Stimulated activated CD4-positive, alpha-beta T cell treated with anti-CD3 and anti-CD28 coated beads, TNF-alpha, amount 100 ng/mL, for 24 hours (primary cell): ENCODE measurements at regions not wholly inside any gene's neighbourhood (a gene's known extent, or its start where the extent isn't known, plus 50 kb on each side); places are given as distances from the start of the nearest gene placed in this dataset.

ENCODE experiments used
- DNase-seq, 3 experiments: peaks; one replicate each; pipeline ENCODE4 v3.0.0-alpha.2; 2020; ENCODE audit warnings: low read depth in 3 of 3

DNA sequence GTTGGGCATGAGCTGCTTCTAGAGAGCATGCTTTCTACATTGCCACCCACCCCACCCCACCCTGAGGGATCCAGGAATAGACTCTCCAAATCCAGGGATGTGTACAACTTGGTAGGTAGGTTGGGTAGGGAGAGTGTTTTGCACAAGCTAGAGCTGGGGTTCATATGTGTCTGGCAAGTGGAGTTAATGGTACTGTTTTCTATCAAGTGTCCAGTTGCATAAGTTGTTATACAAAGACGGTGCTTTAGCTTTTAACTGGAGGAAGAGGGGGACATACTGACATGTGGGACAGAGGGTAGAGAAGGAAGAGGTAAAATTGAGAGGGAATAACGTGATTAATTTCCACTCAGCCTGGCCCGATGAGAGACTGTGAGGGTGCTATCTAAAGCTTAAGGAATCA is 51.0 kb upstream of the TNC start:
- DNase-seq: no peak

DNA sequence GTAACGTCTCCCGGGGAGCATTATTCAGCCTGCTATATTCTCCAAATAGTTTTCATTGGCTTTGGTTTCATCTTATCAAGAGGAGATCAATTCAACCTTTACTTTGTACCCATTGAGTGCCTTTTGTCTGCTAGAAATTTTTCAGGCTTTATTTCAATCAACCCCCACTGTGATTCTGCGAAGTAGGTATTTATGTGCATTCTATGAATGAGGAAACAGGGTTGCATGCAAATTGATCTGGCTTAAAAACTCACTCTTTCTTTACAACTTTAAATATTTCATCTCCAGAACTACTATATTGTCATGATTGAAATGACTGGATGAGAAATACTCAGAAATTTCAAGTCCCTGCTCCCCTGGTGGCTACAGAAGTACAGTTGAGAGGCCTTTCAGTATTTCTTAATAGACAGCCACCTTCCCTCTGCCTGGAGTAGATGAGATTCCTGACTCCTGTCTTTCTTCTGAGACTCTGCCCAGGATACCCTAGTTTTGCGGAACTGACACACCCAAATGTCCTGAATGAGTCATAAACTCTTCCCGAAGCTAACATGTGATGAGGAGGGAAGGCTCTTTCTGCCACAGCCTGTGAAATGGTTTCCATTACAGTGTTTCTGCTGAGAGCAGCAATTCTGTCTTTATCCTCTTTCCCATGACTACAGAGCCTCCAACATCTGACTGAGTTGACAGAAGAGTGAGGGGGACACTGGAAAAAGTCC is 52.6 kb upstream of the TNC start:
- DNase-seq: no peak

DNA sequence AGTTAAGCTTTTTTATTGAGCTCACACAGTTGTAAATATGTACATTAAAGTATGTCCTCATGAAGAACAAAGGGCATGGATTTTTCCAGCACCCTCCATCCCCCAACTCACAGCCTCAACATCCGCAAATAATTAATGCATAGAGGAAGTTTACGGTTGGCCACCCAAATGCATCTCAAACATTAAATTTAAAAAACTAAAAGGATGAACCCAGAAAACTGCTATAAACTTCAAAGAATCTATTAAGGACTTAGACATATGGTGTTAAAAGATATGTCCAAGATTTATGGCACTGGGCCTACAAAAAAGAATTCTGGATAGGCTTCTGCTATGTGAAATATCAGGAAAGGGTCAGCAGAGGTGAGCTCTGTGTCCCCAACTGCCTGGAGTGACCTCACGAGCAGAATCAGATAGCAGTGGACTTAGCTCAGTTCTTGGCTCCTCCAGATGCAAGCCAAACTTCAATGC is 54.0 kb upstream of the TNC start:
- DNase-seq: no peak

DNA sequence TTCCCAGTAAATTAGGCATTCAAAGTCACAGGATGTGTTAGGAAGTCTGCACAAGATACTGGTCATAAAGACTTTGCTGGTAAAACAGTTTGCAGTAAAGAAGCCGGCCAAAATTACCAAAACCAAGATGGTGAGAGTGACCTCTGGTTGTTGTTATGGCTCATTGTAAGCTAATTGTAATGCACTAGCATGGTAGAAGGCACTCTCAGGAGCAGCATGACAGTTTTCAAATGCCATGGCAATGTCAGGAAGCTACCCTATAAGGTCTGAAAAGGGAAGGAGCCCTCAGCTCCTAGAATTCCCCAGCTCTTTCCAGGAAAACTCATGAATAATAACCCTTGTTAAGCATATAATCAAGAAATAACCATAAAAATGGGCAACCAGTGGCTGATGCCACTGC is 64.3 kb upstream of the TNC start:
- no peak for DNase-seq

DNA sequence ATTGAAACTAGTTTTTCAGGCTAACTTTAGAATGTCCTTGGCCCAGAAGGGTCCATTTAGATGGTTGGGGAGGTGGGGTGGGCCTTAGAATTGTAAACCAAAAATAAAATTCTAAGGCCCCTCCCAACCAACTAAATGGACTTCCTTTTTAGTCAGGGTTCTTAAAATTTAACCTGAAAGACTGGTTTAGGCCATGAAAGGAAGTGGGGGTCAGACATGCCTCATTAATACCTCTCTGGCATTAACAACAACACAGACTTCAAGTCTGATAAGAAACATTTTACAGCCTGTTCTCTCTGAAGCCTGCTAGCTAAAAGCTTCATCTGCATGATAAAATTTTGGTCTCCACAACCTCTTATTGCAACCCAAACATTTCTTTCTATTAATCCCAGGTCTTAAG is 65.5 kb upstream of the TNC start:
- no peak for DNase-seq

DNA sequence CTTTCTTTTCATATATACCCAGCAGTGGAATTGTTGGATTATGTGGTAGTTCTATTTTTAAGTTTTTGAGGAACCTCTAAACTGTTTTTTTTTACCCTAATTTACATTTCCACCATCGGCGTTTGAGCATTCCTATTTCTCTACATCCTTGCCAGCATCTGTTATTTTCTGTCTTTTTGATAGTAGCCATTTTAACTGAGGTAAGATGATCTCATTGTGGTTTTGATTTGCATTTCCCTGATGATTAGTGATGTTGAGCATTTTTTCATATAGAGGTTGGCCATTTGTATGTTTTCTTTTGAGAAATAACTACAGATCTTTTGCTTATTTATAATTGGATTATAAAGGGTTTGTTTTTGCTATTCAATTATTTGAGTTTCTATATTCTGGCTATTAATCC is 71.7 kb upstream of the TNC start:
- DNase-seq: no peak

DNA sequence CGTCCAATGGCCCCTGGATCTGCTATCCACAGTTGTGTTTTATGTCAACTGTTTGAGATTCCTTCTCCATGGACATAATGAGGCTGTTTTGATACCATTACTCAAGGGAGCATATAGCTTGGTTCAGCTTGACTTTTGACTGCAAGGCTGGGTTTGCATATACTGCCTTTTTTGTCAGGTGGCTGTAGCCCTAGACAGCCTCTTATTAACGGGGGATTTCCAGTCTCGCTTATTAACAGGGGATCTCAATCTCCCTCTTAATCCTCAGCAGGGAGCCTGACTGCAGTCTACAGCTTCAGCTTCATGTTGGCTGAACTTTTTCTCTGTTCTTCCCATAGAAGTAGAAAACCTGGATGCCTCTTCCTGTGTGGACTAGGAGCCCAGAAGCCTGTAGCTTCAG is 73.7 kb upstream of the TNC start:
- DNase-seq: no peak

DNA sequence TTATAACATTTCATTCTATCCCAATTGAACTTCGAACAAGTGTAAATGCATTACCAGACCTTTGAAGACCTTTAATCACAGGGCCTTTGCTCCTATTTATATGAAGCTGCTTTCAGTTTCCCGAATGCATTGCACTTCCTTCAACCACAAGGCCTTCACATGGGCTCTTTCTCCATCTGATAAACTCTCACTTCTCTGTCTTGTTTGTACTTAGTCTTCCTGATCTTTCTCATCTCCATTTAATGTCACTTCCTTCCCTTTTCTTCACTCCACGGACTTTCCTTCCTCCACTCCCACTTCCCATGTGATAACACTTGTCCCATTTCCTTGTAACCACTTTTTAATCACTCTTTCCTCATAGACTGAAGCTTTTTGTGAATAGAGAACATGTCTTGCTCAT is 74.3 kb upstream of the TNC start:
- no peak for DNase-seq

DNA sequence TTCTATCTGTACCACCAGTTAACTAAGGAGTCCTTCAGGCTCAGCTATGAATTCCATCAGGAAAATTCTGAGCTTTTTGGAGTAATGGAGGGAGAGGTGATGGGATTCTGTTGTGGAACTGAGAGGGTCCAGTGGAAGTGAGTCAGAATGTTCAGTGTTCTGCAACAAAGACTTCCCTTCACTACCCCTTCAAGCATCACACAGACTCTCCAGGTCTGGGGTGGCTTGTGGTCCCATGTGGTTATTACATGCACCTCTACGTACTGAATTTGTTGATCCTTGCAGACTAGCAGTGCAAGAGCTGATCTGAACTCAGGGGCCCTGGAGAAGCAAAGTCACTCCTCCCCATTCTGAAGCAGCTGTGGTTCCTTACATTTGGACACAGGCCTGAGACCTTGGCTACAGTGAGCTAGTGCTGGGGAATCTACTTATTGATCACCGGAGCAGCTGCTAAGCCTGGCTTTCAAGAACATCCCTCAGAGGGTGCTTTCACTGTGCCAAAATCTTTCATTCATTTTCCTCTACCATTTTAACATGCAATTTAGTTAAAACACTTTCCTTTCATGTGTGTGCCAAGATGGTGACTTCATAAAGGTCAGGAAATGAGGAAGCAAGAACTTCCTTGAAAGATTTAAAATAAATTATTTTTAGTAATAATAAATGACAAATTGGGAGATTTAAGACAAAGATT is 75.0 kb upstream of the TNC start:
- DNase-seq: no peak

DNA sequence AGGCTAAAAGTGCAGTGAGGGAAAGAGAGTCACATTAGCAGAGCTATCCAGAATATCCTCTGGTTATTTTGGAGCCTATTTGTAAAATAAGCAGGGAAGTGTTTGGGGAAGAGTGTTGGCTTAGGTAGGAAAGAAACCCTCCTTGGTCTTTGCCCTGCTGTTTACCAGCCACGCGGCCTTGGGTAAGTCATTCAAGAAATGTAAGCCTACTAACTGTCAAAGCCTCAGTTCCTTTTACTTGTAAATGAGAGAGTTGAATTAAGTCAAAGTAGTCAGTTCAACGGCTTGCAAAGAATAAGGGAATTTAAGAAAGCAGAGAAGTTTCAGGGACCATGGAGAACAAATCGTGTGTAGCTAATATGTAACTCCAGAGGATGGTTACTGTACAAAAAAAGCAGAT is 75.8 kb upstream of the TNC start:
- DNase-seq: no peak

DNA sequence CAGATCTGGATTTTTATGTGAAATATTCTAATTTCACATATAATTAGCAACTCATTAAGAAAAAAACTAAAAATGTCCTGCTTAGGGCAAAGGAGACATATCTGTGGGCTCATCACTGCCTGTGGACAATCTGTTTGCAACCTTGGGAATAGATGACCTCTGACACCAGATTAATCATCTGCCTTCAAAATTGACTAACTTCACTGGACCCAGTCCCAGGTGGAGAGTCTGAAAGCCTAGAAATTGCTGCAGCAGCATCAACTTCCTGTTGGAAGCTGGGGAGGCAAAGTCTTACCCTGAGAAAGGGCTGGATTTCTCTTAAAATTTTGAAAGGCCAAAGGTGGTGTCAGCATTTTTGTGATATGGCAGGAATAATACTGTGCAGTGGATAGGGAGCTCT is 76.3 kb upstream of the TNC start:
- DNase-seq: no peak

DNA sequence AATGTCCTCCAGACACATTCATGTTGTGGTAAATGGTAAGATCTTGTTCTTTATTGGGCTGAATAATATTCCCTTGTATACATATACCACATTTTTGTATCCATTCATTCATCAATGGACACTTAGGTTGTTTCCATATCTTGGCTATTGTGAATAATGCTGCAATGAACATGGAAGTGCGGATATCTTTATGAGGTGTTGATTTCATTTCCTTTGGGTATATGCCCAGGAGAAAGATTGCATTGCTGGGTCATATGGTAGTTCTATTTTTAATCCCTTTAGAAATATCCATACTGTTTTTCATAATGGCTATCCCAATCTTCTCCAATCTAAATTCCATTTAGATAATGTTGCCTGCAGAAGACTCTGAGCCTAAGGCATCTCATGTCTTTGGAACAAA is 78.0 kb upstream of the TNC start:
- DNase-seq: no peak

DNA sequence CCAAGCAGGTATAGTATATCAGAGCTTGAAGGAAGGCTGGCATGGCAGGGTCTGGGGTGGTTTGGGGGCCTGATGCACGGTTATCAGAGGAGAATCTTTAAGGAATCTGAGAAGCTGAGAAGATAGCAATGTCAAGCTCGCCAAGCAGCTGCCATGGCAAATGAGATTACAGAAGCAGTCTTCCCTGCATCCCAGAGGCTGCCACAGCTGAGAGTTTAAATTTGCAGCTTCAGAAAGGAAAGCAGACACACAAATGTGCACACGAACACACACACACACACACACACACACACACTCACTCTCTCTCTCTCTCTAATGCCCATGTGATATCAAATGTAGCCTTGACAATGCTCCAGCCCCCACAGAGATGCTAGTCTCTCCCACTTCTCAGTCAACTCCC is 79.0 kb upstream of the TNC start:
- DNase-seq: no peak

DNA sequence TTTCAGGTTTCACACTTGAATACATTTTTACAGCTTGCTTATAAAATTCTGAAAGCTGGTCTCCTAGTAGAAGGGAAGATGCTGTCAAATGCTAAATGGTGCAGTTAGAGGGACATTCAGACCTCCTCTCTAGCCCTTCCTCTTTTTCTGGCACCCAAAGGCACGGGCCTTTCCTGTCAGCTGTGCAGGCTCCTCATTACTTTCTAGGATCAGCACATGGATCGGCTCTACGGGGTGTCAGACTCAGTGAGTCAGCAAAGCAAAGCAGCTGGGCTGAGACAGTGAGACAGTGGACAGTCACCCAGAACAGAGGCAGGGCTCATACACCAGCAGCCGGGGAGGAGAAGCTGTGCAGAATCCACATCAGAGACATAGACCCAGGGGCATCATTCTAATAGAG is 80.0 kb upstream of the TNC start:
- no peak for DNase-seq

DNA sequence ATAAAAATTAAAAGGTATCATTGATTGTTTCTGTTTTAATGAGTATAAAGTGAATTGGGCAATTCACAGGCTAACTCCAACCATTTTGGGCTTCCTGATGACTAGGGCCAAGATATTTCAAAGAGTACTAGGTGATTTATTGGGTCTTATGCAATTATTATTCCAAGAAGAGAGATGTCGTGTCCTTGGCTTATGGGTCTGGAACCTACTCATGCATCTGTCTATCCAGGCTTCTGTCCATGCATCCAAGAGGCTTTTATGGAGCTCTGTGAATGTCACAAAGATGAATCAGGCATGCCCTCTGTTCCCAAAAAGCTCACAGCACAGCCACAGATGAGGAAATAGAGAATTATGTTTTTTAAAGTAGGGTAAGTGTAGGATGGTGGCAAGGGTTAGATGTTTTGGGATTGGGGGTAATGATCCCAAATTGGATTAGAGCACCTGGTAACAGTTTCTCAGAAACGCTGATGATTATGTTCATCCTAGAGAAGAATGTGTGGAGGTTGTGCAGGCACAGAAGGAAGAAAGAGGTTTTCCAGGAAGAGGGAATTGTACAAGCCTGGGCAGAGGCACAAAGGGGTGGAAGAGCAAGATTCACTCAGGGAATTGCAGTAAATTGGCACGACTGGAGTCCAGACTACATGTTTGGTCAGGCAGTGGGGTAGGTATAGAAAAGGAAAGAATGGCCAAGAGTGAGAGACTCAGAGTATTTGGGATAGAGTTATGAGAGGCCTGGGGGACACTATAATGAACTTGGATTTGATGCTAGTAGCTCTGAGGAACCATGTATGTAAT is 83.0 kb upstream of the TNC start:
- no peak for DNase-seq

DNA sequence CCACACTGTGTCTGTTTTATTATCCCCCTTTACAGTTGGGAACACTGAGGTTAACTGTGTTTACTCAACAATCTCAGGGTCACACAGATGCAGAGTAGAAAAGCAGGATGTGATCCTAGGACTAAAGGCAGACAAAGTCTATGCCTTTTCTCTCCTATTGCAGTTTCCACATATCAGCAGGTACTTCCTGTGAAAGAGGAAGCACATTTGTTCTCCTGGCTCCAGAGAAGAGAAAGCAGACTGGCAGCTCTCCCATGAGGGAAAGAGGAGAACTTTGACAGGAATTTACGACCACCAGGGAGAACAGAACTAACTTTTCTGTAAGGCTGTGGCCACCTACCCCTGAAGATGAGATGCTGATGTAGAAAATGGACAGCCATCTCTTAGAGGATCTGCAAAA is 84.2 kb upstream of the TNC start:
- no peak for DNase-seq

DNA sequence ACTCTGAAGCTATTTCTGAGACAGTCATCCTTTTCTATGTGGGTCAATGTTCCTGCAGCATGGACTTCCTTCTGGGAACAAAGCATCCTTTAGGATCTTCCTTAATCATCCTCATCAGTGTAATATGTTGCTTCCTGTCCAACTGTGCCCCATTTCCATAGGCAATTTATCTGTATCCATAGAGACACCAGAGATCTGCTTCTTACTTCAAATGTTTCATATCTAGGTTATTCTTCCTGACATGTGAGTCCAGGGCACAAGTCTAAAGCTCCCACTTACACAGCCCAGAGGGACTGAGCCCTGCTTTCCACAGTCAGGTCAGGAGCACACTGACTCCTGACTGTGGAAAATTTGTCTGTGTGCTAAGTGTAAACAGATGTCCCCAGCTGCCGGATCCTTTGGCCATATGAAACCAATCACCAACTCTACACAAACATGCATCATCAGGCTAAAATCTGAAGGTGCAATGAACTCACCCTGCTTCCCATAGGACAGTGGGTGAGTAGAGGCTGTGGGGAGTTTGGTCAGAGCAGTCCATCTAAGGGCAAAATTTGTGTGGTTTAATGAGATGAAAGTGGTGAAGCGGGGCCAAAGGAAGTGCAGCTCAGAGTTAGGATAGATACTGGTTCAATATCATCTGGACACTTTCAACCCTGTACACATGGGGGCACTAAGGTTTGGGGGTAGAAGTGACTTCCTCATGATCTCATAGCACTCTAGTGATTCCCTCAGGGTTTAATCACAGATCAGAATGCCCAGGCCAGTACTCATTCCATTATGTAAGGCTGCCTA is 85.2 kb upstream of the TNC start:
- no peak for DNase-seq

DNA sequence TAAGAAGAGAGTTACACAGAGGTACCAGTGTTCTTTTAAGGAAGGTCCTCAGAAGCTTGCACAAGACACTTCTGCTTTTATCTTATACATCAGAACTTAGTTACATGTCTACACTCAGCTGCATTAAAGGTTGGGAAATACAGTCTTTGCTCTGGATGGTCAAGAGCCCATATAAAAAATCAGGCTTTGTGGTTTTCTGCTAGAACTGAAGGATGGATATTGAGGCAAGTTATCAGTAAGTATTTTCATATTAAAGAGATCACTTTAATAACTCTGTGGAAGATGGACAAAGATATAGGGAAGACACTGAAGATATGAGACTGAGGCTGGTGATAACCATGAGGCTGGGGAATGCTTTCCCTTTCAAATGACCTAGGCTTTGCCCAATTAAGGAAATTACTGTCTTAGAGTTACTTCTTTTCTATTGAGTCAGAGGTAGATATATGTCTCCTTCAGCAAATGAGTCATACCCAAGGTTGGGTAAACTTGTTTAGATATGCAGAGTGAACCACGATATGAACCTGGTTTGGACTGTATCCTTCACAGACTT is 87.0 kb upstream of the TNC start:
- no peak for DNase-seq

DNA sequence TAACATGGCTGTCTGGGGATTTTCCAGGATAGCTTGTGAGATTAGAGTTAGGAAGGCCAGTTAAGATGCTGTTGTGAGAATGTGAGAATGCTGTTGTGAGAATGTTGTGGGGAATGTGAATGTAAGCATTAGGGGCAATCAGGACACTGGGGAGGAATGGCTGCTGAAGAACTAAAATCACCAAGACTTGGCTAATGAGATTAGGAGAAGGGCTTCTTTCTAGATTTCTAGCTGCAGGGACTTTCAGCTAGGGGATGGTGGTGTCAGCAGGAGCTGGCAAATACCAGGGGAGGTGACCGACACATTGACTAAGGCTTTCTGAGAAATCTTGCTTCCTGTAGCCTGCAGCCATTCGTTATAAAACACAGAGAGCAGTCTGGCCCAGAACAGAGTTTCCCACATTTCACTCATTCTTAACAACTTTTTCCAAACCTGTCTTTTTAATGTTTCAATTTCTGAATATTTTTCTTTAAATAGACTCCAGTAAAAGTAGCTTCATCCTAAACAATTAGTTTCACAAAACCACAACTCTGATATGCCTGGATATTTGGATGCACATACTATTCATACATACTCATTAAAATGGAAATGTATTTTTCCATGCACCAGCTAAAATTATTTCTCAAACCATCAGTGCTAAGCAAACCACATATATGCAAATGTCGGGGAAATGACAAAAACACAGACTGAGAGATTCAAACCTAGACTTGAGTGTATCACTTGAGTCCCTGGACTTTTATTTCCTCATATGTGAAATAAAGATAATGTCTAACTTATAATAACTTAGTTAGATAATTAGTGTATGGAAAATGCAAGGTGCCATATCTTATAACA is 89.3 kb upstream of the TNC start:
- peak in 1 of 3 experiments; percentile 7 for DNase-seq

DNA sequence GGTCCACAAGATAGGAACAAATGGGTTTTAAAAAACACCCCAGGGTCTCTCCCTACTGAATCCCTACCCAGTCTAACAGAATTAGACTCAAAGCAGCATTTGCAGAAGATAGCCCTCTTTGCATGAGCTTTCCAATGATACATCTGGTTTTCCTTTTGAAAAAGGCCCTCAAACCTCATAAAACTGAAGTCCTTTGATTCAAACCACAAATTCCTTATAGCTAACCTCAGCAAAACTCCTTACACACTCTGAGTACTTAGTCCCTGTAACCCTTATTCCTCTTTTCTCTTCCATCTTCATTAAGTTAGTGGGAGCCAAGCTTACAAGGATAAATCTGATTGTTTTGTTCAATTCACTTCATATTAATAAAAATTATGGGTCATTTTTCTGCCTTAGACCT is 90.5 kb upstream of the TNC start:
- DNase-seq: no peak
